GM23338 (cell line): ENCODE measurements at regions not wholly inside any gene's neighbourhood (a gene's known extent, or its start where the extent isn't known, plus 50 kb on each side); places are given as distances from the start of the nearest gene placed in this dataset.

ENCODE experiments used
- ATAC-seq: fragments of 200-7000 bp; cut with Tn5 transposase; 3 replicates; pipeline ENCODE4 v1.9.1; 2020
- DNase-seq: peaks from one replicate; pipeline ENCODE4 v3.0.0-alpha.2; 2015; ENCODE audit warnings: low spot score
- H2AFZ ChIP-seq: fragments of 200-600 bp; sonication (generic); 2 replicates; pipeline ENCODE4 v1.8.0; 2016; ENCODE audit warnings: antibody characterized with exemption, mild to moderate bottlenecking, moderate library complexity
- H3F3A ChIP-seq: fragments of 200-600 bp; sonication (generic); replicated peaks from 2 replicates; pipeline ENCODE4 v1.8.0; 2017; ENCODE audit warnings: antibody characterized with exemption, mixed run types, low read depth
- H3K27ac ChIP-seq: fragments of 200-600 bp; sonication (generic); 2 replicates; pipeline ENCODE4 v1.6.1; 2016; ENCODE audit warnings: low read depth
- H3K27me3 ChIP-seq: fragments of 200-600 bp; sonication (generic); 2 replicates; pipeline ENCODE4 v1.8.0; 2016; ENCODE audit warnings: mild to moderate bottlenecking, mixed run types, moderate library complexity; ENCODE audit not compliant: insufficient read depth
- H3K36me3 ChIP-seq: fragments of 200-600 bp; sonication (generic); 2 replicates; pipeline ENCODE4 v1.8.0; 2016; ENCODE audit warnings: mild to moderate bottlenecking; ENCODE audit not compliant: insufficient read depth
- H3K4me1 ChIP-seq: fragments of 200-600 bp; sonication (generic); 2 replicates; pipeline ENCODE4 v1.8.0; 2016; ENCODE audit warnings: mild to moderate bottlenecking, moderate library complexity; ENCODE audit not compliant: insufficient read depth
- H3K4me2 ChIP-seq: fragments of 200-600 bp; sonication (generic); 2 replicates; pipeline ENCODE4 v1.7.1; 2017; ENCODE audit warnings: mixed run types
- H3K4me3 ChIP-seq: fragments of 200-600 bp; sonication (generic); 2 replicates; pipeline ENCODE4 v1.6.1; 2016; ENCODE audit warnings: mixed run types
- H3K79me2 ChIP-seq: fragments of 200-600 bp; sonication (generic); replicated peaks from 2 replicates; pipeline ENCODE4 v1.8.0; 2017; ENCODE audit warnings: mild to moderate bottlenecking; ENCODE audit not compliant: insufficient read depth
- H3K9me2 ChIP-seq: fragments of 200-600 bp; sonication (generic); 2 replicates; pipeline ENCODE4 v1.8.0; 2017; ENCODE audit not compliant: insufficient read depth
- H4K20me1 ChIP-seq: fragments of 200-600 bp; sonication (generic); replicated peaks from 2 replicates; pipeline ENCODE4 v1.8.0; 2017; ENCODE audit warnings: mild to moderate bottlenecking; ENCODE audit not compliant: insufficient read depth
- H3K27ac Mint-ChIP-seq: 2 replicates; pipeline ENCODE4 v1.8.0; 2020; ENCODE audit warnings: inconsistent platforms, mild to moderate bottlenecking, moderate library complexity, mixed read lengths
- H3K27me3 Mint-ChIP-seq: 3 replicates; pipeline ENCODE4 v1.8.0; 2022; ENCODE audit warnings: low read depth, mild to moderate bottlenecking, moderate library complexity, mixed read lengths, inconsistent platforms; ENCODE audit not compliant: insufficient read depth, poor library complexity
- H3K36me3 Mint-ChIP-seq: 3 replicates; pipeline ENCODE4 v1.8.0; 2021; ENCODE audit warnings: low read depth, mild to moderate bottlenecking, inconsistent platforms, moderate library complexity, mixed read lengths
- H3K4me1 Mint-ChIP-seq: 3 replicates; pipeline ENCODE4 v1.8.0; 2020; ENCODE audit warnings: mild to moderate bottlenecking, inconsistent platforms, mixed read lengths
- H3K4me3 Mint-ChIP-seq: 3 replicates; pipeline ENCODE4 v1.8.0; 2021; ENCODE audit warnings: moderate library complexity, mild to moderate bottlenecking, inconsistent platforms, mixed read lengths
- H3K9me3 Mint-ChIP-seq: 3 replicates; pipeline ENCODE4 v1.8.0; 2020; ENCODE audit warnings: moderate library complexity, mild to moderate bottlenecking, inconsistent platforms, mixed read lengths
- CREB1 ChIP-seq: fragments of 250-450 bp; sonication (Bioruptor Pico); IDR thresholded peaks from 2 replicates; pipeline ENCODE4 v1.5.0; 2020; ENCODE audit warnings: low read depth, mild to moderate bottlenecking, moderate library complexity
- CTCF ChIP-seq, 2 experiments: fragments of 200-600 bp in 1 of 2; sonication (generic) in 1 of 2; conservative IDR thresholded peaks; 2 replicates each; pipeline versions ENCODE4 v1.5.1 to v1.6.1; 2016 to 2017; ENCODE audit warnings: antibody characterized with exemption in 2 of 2, low read depth in 2 of 2, mild to moderate bottlenecking in 2 of 2, moderate library complexity in 1 of 2
- ETS1 ChIP-seq: IDR thresholded peaks from 2 replicates; pipeline ENCODE4 v1.6.1; 2016; ENCODE audit warnings: antibody characterized with exemption
- EZH2 ChIP-seq: fragments of 200-600 bp; sonication (generic); IDR thresholded peaks from one replicate; pipeline ENCODE4 v1.8.0; 2017; ENCODE audit warnings: antibody characterized with exemption, mild to moderate bottlenecking, low read depth; ENCODE audit not compliant: unreplicated experiment
- EZH2phosphoT487 ChIP-seq: fragments of 200-600 bp; sonication (generic); IDR thresholded peaks from one replicate; pipeline ENCODE4 v1.8.1; 2018; ENCODE audit warnings: antibody characterized with exemption; ENCODE audit not compliant: unreplicated experiment
- JUNB ChIP-seq: IDR thresholded peaks from one replicate; pipeline ENCODE4 v1.6.1; 2016; ENCODE audit warnings: antibody characterized with exemption; ENCODE audit not compliant: unreplicated experiment
- NANOG ChIP-seq: IDR thresholded peaks from 2 replicates; pipeline ENCODE4 v1.6.1; 2016; ENCODE audit warnings: antibody characterized with exemption, borderline replicate concordance
- POLR2AphosphoS5 ChIP-seq: IDR thresholded peaks from 2 replicates; pipeline ENCODE4 v1.6.1; 2016; ENCODE audit warnings: antibody characterized with exemption, low read depth
- REST ChIP-seq: IDR thresholded peaks from one replicate; pipeline ENCODE4 v1.6.1; 2018; ENCODE audit warnings: antibody characterized with exemption; ENCODE audit not compliant: unreplicated experiment
- STAT1 ChIP-seq: IDR thresholded peaks from one replicate; pipeline ENCODE4 v1.6.1; 2016; ENCODE audit warnings: antibody characterized with exemption; ENCODE audit not compliant: unreplicated experiment
- ZNF114 ChIP-seq: fragments of 250-450 bp; sonication (Bioruptor Pico); IDR thresholded peaks from 2 replicates; pipeline ENCODE4 v1.5.0; 2020; ENCODE audit warnings: mild to moderate bottlenecking, moderate library complexity
- ZNF331 ChIP-seq: fragments of 250-450 bp; sonication (Bioruptor Pico); IDR thresholded peaks from 2 replicates; pipeline ENCODE4 v1.5.0; 2020; ENCODE audit warnings: low read depth, mild to moderate bottlenecking, moderate library complexity
- ZNF462 ChIP-seq: fragments of 250-450 bp; sonication (Bioruptor Pico); IDR thresholded peaks from 2 replicates; pipeline ENCODE4 v1.5.0; 2020; ENCODE audit warnings: mild to moderate bottlenecking, moderate library complexity

DNA sequence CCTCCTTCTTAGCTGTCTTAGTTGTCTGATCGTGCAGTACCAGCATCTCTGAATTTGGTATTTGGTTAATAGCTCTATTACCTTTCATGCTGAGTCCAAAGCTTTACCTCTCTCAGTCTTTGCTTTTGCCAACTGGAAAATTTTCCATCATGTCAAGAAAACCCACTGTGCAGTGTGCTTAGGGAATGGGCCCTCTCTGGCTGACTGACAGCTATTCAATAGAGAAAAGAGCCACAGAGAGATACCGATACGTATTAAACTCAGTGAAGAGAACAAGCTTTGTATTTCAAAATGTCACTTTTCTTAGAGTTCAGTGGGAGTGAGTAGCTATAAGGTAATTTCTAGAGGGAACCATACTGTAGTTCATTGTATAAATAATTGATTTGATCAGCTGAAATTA is 1507.1 kb downstream of the C4orf33 start:
- H3K36me3 Mint-ChIP-seq = no peaks in the 10 kb centered on the region
- H3K9me2 ChIP-seq = no peaks in the 10 kb centered on the region
- no peak overlapping the region for H3K27ac ChIP-seq
- DNase-seq (no peak), ATAC-seq (no peak)
- H3K4me1 ChIP-seq = peaks cover 10% of the 10 kb centered on the region
- H3K79me2 ChIP-seq = no peaks in the 10 kb centered on the region
- H3K36me3 ChIP-seq = no peaks in the 10 kb centered on the region
- TF ChIP-seq ZNF331 (CRISPR knock-in tag) (no peak), JUNB (no peak), ZNF462 (CRISPR knock-in tag) (no peak), EZH2 (no peak), REST (no peak), ZNF114 (no peak), CTCF (conservative IDR thresholded peaks at IDR 0.05; ENCODE audit: low read depth in 2 of 2) (no peak), NANOG (no peak), STAT1 (no peak), EZH2phosphoT487 (no peak), ETS1 (no peak), CREB1 (no peak), POLR2AphosphoS5 (no peak)
- H3K27me3 Mint-ChIP-seq = no peaks in the 10 kb centered on the region
- H3K27ac Mint-ChIP-seq = no peak overlapping the region
- H3K4me3 Mint-ChIP-seq = no peak overlapping the region
- no peaks in the 10 kb centered on the region for H3F3A ChIP-seq
- no peak overlapping the region for H3K4me3 ChIP-seq
- H3K9me3 Mint-ChIP-seq = no peaks in the 10 kb centered on the region
- H2AFZ ChIP-seq = no peak overlapping the region
- no peak overlapping the region for H3K4me2 ChIP-seq
- H4K20me1 ChIP-seq = no peaks in the 10 kb centered on the region
- no peaks in the 10 kb centered on the region for H3K27me3 ChIP-seq
- peaks cover 2% of the 10 kb centered on the region; the same call in 1 of the 3 replicates for H3K4me1 Mint-ChIP-seq
